ENCODE measurements at regions not wholly inside any gene's neighbourhood (a gene's known extent, or its start where the extent isn't known, plus 50 kb on each side); places are given as distances from the start of the nearest gene placed in this dataset.
"Not testable (repeated sequence)": the region's sequence is repeated elsewhere in the genome, so short reads cannot be mapped to it uniquely, and the experiment has no call there.

- no peak for DNase-seq
These were observed 674.2 kb upstream of the VRK2 start for GRCh38 chr2:57372237-57372984.

- no peak for DNase-seq
These were observed 673.1 kb upstream of the VRK2 start for GRCh38 chr2:57373530-57373929.

- no peak for DNase-seq
These were observed 669.6 kb upstream of the VRK2 start for GRCh38 chr2:57376985-57377384.

- DNase-seq: no peak
These were observed 660.3 kb upstream of the VRK2 start for GRCh38 chr2:57386305-57386704.

- no peak for DNase-seq
These were observed 650.1 kb upstream of the VRK2 start for GRCh38 chr2:57396355-57397098.

GRCh38 chr2:57397550-57398360, 648.9 kb upstream of the VRK2 start:
- DNase-seq: no peak

GRCh38 chr2:57399057-57399456, 647.5 kb upstream of the VRK2 start:
- no peak for DNase-seq

- no peak for DNase-seq
These were observed 644.5 kb upstream of the VRK2 start for GRCh38 chr2:57402096-57402495.

- DNase-seq: no peak
These were observed 643.9 kb upstream of the VRK2 start for GRCh38 chr2:57402755-57403154.

- no peak for DNase-seq
These were observed 638.8 kb upstream of the VRK2 start for GRCh38 chr2:57407772-57408201.

- no peak for DNase-seq
These were observed 638.0 kb upstream of the VRK2 start for GRCh38 chr2:57408587-57408986.

- no peak for DNase-seq
These were observed 629.6 kb upstream of the VRK2 start for GRCh38 chr2:57417007-57417406.

GRCh38 chr2:57418859-57419346, 627.7 kb upstream of the VRK2 start:
- not testable (repeated sequence) for DNase-seq

GRCh38 chr2:57429831-57430230, 616.8 kb upstream of the VRK2 start:
- DNase-seq: no peak

- DNase-seq: peak; percentile 40 to 48
These were observed 614.1 kb upstream of the VRK2 start for GRCh38 chr2:57432528-57432927.

- no peak for DNase-seq
These were observed 612.2 kb upstream of the VRK2 start for GRCh38 chr2:57434441-57434840.

GRCh38 chr2:57434972-57435371, 611.6 kb upstream of the VRK2 start:
- DNase-seq: no peak

GRCh38 chr2:57437077-57437476, 609.5 kb upstream of the VRK2 start:
- DNase-seq: no peak

GRCh38 chr2:57440437-57440836, 606.2 kb upstream of the VRK2 start:
- DNase-seq: no peak

GRCh38 chr2:57443086-57443485, 603.5 kb upstream of the VRK2 start:
- DNase-seq: no peak

- no peak for DNase-seq
These were observed 602.6 kb upstream of the VRK2 start for GRCh38 chr2:57443973-57444521.

GRCh38 chr2:57444752-57445430, 601.7 kb upstream of the VRK2 start:
- DNase-seq: no peak
